Ishikawa (cell line): ENCODE measurements at regions not wholly inside any gene's neighbourhood (a gene's known extent, or its start where the extent isn't known, plus 50 kb on each side); places are given as distances from the start of the nearest gene placed in this dataset.

Source experiments
- CEBPB ChIP-seq: IDR thresholded peaks from 2 replicates; pipeline ENCODE4 v1.6.1; 2012
- CREB1 ChIP-seq: IDR thresholded peaks from 2 replicates; pipeline ENCODE4 v1.6.1; 2012; ENCODE audit warnings: low read depth
- EGR1 ChIP-seq: IDR thresholded peaks from 2 replicates; pipeline ENCODE4 v1.6.1; 2012
- EP300 ChIP-seq: IDR thresholded peaks from 2 replicates; pipeline ENCODE4 v1.6.1; 2012; ENCODE audit warnings: borderline replicate concordance
- FOXM1 ChIP-seq: IDR thresholded peaks from 2 replicates; pipeline ENCODE4 v1.6.1; 2012; ENCODE audit warnings: low read depth, borderline replicate concordance
- NFIC ChIP-seq: IDR thresholded peaks from 2 replicates; pipeline ENCODE4 v1.6.1; 2012
- RAD21 ChIP-seq: IDR thresholded peaks from 2 replicates; pipeline ENCODE4 v1.6.1; 2012; ENCODE audit warnings: low read depth
- TAF1 ChIP-seq: IDR thresholded peaks from 2 replicates; pipeline ENCODE4 v1.6.1; 2012; ENCODE audit warnings: low read depth, mild to moderate bottlenecking
- TCF12 ChIP-seq: IDR thresholded peaks from 2 replicates; pipeline ENCODE4 v1.6.1; 2012; ENCODE audit warnings: low read depth
- TEAD4 ChIP-seq: IDR thresholded peaks from 2 replicates; pipeline ENCODE4 v1.6.1; 2012
- YY1 ChIP-seq: IDR thresholded peaks from 2 replicates; pipeline ENCODE4 v1.6.1; 2012; ENCODE audit warnings: low read depth
- ZBTB7A ChIP-seq: IDR thresholded peaks from 2 replicates; pipeline ENCODE4 v1.6.1; 2012; ENCODE audit warnings: low read depth
- TF ChIP-seq, protein P1 (sequence below): IDR thresholded peaks from 2 replicates; pipeline ENCODE4 v1.6.1; 2012
- TF ChIP-seq, protein P2 (sequence below): IDR thresholded peaks from 2 replicates; pipeline ENCODE4 v1.6.1; 2012; ENCODE audit warnings: low read depth, mild to moderate bottlenecking
- TF ChIP-seq, protein P3 (sequence below): IDR thresholded peaks from 2 replicates; pipeline ENCODE4 v1.6.1; 2012

DNA sequence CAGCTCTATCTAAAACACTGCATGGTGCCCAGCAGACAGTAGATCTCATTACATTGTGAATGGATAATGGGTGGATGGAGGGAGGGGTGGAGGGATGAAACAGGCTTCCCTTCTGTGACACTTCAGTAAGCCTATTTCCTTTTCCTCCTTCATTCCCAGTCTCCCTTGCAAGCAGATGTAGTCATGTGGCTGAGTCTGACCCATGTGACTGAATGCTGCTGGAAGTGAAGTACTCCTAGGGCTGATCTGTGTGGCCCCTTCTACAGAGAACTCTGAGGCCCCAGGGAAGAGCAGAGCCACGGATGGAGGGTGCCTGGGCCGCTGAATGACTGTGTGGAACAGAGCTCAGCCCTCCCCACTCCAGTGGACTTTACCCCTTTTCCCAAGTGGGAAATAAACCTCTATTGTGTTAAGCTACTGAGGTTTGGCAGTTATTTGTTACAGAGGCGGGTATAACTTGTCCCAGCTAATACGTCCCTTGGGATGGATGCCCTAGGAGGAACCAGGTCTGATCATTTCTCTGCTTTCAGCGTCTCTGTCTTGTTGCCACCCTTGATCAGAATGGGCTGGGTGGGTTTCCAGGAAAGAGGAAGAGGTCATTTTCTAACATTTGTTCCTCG, 176.1 kb upstream of the MVB12B start:
- TF ChIP-seq, protein P1, sequence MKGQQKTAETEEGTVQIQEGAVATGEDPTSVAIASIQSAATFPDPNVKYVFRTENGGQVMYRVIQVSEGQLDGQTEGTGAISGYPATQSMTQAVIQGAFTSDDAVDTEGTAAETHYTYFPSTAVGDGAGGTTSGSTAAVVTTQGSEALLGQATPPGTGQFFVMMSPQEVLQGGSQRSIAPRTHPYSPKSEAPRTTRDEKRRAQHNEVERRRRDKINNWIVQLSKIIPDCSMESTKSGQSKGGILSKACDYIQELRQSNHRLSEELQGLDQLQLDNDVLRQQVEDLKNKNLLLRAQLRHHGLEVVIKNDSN = peak; percentile 43; the same call in 1 of the 2 replicates
- TF ChIP-seq ZBTB7A = no peak

DNA sequence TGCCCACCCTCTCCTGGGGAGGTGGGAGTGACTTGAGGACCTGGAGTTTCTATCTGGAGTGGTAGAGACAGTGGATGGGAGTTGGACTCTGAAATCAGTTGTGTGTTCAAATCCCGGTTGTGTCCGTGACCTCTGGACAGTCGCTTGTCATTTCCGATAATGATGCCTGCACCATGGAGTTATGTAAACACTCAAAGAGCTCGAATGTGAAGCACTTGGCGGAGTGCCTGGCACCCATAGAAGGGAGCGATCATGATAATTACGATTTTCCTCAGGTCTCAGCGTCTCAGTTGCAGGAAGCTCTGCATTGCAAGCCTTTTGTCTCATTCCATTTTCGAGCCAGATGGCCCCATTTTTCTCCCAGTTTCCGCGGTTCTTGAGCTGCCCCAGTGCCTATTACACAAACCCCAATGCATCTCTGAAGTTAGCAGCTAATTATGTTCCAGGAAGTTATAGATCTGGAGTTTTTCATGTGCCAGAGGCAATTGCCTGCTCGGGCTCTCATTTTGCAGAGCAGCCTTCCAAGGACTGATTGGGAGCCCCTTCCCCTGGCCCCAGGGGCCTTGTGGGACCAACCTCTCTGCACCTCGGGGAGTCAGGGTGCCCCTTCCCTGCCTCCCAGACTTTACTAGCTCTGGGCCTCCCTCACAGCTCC, 175.5 kb upstream of the MVB12B start:
- TF ChIP-seq ZBTB7A (no peak), TCF12 (no peak), FOXM1 (no peak), CEBPB (no peak)
- TF ChIP-seq, protein P1 = no peak
- TF ChIP-seq, protein P2, sequence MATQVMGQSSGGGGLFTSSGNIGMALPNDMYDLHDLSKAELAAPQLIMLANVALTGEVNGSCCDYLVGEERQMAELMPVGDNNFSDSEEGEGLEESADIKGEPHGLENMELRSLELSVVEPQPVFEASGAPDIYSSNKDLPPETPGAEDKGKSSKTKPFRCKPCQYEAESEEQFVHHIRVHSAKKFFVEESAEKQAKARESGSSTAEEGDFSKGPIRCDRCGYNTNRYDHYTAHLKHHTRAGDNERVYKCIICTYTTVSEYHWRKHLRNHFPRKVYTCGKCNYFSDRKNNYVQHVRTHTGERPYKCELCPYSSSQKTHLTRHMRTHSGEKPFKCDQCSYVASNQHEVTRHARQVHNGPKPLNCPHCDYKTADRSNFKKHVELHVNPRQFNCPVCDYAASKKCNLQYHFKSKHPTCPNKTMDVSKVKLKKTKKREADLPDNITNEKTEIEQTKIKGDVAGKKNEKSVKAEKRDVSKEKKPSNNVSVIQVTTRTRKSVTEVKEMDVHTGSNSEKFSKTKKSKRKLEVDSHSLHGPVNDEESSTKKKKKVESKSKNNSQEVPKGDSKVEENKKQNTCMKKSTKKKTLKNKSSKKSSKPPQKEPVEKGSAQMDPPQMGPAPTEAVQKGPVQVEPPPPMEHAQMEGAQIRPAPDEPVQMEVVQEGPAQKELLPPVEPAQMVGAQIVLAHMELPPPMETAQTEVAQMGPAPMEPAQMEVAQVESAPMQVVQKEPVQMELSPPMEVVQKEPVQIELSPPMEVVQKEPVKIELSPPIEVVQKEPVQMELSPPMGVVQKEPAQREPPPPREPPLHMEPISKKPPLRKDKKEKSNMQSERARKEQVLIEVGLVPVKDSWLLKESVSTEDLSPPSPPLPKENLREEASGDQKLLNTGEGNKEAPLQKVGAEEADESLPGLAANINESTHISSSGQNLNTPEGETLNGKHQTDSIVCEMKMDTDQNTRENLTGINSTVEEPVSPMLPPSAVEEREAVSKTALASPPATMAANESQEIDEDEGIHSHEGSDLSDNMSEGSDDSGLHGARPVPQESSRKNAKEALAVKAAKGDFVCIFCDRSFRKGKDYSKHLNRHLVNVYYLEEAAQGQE = no peak

DNA sequence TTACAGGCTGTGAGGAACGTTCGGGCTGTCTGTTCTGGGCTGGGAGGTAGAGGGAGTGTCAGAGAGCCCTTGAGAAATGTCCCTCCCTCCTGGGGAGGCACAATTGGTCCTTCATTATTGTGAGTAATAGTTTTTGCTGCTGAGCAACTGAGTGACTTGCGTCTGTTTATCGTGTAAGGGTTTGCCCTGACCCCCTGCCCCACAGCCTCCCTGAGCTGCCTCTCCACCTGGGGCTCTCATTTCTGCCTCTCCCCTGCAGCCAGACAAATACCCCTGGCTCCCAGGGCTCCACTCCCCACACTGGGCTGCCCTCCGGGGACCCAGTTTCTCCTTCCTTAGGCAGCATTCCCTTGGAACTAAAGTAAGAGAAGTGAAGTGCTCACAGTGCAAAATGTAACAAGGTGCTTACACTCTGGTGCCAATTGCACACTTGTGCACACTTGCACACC, 174.9 kb upstream of the MVB12B start:
- no peak for TF ChIP-seq TAF1
- no peak for TF ChIP-seq CREB1
- TF ChIP-seq, protein P3, sequence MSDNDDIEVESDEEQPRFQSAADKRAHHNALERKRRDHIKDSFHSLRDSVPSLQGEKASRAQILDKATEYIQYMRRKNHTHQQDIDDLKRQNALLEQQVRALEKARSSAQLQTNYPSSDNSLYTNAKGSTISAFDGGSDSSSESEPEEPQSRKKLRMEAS = no peak

DNA sequence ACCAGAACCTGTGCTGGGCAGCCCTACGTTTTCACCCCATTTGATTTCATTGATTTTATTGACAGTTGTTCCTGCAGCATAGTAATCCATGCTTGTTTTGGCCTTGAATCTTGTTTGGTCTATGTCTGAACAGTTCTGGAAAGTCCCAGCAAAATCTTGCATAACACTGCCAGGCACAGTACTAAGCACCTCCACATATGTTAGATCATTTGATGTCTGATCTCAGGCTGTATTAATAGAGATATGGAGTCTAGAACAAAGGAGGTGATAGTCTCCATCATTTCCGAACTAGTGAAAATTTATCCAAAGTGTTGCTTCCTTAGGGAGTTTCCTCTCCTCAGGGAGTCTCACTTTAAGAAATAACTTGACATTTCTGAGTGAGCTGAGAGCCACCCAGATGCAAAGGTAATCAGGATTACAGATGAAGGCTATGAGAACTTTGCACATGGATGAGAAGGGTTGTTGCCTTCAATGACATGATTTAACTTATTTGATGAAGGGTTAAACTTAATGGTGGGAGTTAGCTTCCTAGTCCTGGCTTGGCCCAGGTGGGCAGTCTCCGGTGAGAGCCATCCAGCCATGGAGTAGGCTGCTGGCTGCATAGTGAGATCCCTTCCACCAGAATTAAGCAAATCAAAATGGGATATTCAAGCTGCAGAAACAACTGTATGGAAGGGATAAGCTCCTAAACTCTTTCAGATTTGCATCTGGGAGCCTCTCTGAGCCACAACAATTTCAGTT, 173.8 kb upstream of the MVB12B start:
- TF ChIP-seq CEBPB = no peak
- TF ChIP-seq EGR1 = no peak
- no peak for TF ChIP-seq TCF12
- no peak for TF ChIP-seq YY1
- TF ChIP-seq RAD21 = no peak

DNA sequence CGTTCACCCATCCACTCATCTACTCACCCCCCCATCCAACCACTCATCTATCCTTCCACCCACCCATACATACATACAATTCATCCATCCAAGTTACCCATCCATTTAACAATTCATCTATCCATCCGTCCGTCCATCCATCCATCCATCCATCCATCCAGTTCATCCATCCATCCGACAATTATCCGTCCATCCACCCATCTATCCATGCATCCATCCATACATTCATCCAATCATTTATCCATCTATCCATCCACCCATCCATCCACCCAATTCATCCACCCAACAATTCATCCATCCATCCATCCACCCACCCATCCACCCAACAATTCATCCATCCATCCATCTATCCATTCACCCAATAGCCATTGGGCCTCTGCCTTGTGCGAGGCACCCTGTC, 173.2 kb upstream of the MVB12B start:
- TF ChIP-seq TEAD4 (no peak), CREB1 (no peak), EP300 (no peak), TCF12 (no peak), YY1 (no peak), CEBPB (no peak), RAD21 (no peak), TAF1 (no peak), ZBTB7A (no peak), NFIC (no peak), FOXM1 (no peak), EGR1 (no peak)
- TF ChIP-seq, protein P1 = no peak
- TF ChIP-seq, protein P3 = no peak
- TF ChIP-seq, protein P2 = no peak
